ENCODE measurements at regions not wholly inside any gene's neighbourhood (a gene's known extent, or its start where the extent isn't known, plus 50 kb on each side); places are given as distances from the start of the nearest gene placed in this dataset.
"Not testable (repeated sequence)": the region's sequence is repeated elsewhere in the genome, so short reads cannot be mapped to it uniquely, and the experiment has no call there.

DNA sequence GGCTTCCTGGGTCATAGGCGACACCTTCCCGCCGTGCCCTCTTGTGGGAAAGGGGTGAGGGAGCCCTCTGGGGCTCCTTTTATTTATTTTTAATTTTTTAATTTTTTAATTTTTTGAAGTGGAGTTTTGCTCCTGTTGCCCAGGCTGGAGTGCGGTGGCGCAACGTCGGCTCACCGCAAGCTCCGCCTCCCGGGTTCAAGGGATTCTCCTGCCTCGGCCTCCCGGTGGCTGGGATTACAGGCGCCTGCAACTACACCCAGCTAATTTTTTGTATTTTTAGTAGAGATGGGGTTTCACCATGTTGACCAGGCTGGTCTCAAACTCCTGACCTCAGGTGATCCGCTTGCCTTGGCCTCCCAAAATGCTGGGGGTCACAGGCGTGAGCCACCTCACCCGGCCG lies 49.9 kb upstream of the ELFN1 start:
- not testable (repeated sequence) for DNase-seq

- peak; percentile 1 for DNase-seq
These were observed 49.6 kb upstream of the PSMG3 start for GRCh38 chr7:1619152-1620079.
